GM21825 (cell line): ENCODE measurements at regions not wholly inside any gene's neighbourhood (a gene's known extent, or its start where the extent isn't known, plus 50 kb on each side); places are given as distances from the start of the nearest gene placed in this dataset.
A peak's percentile ranks its signal among the peaks of the same experiment; 100 is the strongest.

Experiments used
- ATAC-seq: cut with Tn5 transposase; IDR thresholded peaks from one replicate; pipeline ENCODE4 v1.9.1; 2021; ENCODE audit warnings: mild to moderate bottlenecking, moderate library complexity; ENCODE audit not compliant: unreplicated experiment

- ATAC-seq, result no peak
Observed at GRCh38 chr10:3493621-3494020, 291.4 kb downstream of the KLF6 start.

GRCh38 chr10:3491571-3491970 lies 293.4 kb downstream of the KLF6 start:
- ATAC-seq, result no peak

- ATAC-seq, result no peak
Observed at GRCh38 chr10:3487228-3487627, 297.8 kb downstream of the KLF6 start.

- ATAC-seq, result no peak
Observed at GRCh38 chr10:3486346-3487065, 298.5 kb downstream of the KLF6 start.

GRCh38 chr10:3485057-3485686 lies 299.8 kb downstream of the KLF6 start:
- peak; percentile 35 for ATAC-seq

GRCh38 chr10:3484306-3485056 lies 300.5 kb downstream of the KLF6 start:
- ATAC-seq, result peak; percentile 66

- ATAC-seq, result peak; percentile 39
Observed at GRCh38 chr10:3482200-3482993, 302.6 kb downstream of the KLF6 start.

- ATAC-seq, result no peak
Observed at GRCh38 chr10:3481496-3481895, 303.5 kb downstream of the KLF6 start.

- ATAC-seq, result no peak
Observed at GRCh38 chr10:3480990-3481315, 304.1 kb downstream of the KLF6 start.

DNA sequence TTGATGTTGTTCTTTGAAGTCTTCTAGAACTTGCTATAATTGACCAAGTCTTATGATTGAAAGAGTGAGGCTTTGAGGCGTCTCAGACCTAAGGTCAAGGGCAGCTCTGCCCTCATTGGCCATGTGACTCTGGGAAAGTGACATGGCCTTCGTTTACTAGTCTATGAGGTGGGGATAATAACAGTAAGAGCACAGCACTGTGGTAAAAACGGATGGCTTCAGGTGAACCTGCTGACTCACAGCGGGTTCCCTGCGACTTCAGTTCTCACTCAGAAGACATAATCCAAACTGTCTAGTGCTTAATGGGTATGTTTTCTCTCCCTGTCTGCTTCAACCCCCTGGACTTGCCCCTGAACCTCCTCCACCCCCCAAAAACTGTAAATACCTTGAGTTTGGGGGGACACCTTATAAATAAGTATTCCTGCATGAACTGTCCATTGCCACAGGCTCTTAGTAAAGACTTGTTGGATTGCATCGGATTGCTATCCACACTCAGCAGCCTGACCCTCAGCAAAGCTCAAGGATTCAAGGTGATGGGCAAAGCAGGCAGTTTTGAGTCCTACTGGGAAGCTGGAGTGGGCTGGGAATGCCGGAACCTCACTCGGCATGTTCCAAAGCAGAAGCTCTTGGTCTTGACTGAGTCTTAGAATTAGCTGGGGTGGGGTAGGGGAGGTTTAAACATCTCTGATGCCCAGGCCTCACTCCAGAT lies 304.6 kb downstream of the KLF6 start:
- ATAC-seq, result no peak

DNA sequence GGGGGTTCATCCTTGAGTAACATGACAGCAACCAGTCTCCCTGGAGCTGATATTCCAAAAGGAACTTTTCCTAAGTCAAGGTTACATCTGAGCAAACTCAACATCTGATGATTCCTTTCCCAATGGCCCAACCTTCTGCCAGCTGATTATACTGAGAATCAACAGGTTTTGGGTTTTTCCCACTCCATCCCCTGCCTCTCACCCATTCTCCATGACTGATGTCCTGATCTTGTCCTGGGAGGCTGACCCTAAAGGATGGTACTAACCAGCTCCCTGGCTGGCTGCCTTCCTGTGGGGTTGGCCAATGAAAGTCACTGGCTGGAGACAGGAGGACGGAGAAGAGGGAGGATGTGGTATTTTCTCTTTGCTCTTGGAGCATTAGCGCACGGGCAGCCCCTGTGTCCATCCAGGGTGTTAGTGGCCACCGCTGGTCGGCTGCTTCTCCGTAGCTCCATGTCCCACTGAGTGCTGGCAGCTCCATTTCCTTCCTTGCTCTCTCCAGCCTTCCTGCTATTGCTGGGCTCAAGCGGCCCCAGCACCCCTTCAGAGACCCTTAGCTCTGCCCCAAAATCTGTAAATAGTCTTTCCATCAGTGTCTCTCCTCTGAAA lies 306.2 kb upstream of the PITRM1 start:
- ATAC-seq, result no peak

GRCh38 chr10:3478153-3478552 lies 305.6 kb upstream of the PITRM1 start:
- ATAC-seq, result peak; percentile 61

DNA sequence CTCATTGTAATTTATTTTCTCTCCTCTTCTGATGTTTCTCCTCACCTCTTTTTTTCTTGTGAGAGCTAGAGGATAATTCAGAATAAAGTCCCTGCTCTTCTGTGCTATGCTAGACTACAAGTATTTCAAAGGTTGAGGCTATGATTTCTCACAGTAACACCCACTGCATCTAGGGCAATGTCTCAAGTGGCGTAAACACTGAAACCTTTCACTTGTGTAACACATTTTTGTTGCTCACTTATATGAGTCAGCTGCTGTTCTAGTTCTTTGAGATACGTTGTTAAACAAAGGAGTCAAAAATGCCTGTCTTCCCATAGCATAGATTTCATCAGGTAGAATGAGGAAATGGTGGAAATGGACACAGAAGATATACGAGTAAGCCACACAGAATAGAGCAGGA lies 305.1 kb upstream of the PITRM1 start:
- ATAC-seq, result peak; percentile 42

DNA sequence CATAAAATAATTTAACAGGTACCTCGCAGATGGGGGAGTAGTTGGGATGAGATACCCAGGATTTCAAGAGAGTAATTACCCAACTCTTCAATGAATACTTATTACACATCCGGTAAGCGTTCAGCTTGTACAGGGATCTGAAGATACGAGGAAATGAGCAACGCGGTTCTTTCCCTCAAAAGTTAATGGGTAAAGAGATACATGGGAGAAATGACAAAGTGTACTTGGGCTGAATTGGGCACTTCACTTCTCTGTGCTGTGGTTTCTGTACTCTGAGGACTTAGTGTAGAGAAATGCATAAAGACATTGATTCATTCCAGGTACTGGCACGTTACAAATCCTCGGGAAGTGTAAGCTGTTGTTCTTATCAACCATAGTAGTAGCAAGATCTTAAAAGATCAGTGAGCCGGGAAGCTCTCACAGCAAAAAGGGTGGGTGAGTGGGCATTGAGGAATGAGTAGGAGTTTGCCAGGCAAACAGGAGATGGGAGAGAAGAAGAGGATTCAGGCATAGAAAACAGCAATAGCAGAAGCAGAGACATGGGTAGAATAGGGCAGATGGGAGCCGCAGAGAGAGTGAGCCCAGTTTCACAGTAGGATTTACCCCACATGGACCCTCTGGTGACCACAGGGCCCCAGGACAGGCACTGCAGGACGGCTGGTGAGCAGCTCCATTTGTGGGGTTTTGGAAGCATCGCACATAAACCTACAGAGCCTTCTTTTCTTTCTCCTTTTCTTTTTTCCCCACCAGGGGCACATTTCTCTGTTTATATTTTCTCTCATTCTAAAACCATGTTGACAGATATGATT lies 304.3 kb upstream of the PITRM1 start:
- ATAC-seq, result no peak

- ATAC-seq, result no peak
Observed at GRCh38 chr10:3476186-3476585, 303.6 kb upstream of the PITRM1 start.

GRCh38 chr10:3475367-3475766 lies 302.8 kb upstream of the PITRM1 start:
- ATAC-seq, result no peak

- ATAC-seq, result no peak
Observed at GRCh38 chr10:3474266-3474665, 301.7 kb upstream of the PITRM1 start.

- ATAC-seq, result no peak
Observed at GRCh38 chr10:3473271-3473670, 300.7 kb upstream of the PITRM1 start.

DNA sequence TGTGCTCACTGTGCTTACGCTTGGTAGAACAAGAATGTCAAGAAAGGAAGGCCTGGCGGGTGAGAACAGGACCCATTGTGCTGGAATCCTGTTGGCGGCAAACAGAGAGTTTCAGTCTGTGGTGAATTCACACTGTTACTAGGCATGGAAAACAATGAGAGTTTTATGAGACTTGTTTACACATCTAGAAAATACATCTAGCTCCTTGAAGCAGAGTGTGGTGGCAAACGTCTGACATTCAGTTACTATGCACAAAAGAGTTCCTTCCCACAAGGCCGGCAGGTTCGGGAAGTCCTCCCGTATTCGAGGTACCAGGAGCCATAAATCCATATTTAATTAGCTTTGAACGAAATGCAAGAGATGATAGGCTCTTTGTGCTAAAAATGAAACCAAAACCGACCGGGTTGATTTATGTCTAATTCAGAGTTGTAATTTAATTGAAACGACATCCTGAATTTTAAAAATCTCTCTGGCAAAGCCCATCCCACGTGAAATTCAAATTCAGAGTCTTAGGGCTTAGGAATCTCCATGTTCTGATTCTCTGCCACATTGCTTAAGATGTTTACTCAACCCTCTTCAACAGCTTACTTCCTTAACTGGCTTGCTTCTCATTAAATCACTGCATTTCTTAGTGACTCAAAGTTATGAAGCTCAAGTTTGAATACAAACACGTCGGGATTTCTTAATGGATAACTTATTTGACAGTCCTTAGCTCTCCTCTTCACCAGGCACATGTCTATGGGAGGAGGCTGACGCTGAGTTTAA lies 299.9 kb upstream of the PITRM1 start:
- no peak for ATAC-seq
